Adrenal gland (tissue), 5 donors: ENCODE measurements at regions not wholly inside any gene's neighbourhood (a gene's known extent, or its start where the extent isn't known, plus 50 kb on each side); places are given as distances from the start of the nearest gene placed in this dataset.

ENCODE experiments used
- POLR2A ChIP-seq, 2 donors: fragments of 450-650 bp; IDR thresholded peaks; one replicate each; pipeline ENCODE4 v1.6.1; 2017; ENCODE audit warnings: antibody characterized with exemption in 2 of 2, mild to moderate bottlenecking in 2 of 2, moderate library complexity in 1 of 2
- TF ChIP-seq, protein P1 (sequence below), 6 experiments: fragments of 450-650 bp in 4 of 6; fragments of 200-600 bp in 2 of 6; sonication (generic) in 1 of 6; IDR thresholded peaks; 1 replicate in 5 of 6; 2 replicates in 1 of 6; pipeline versions ENCODE4 v1.5.1 to v1.8.0; 2016 to 2021; ENCODE audit warnings: antibody characterized with exemption in 6 of 6, mild to moderate bottlenecking in 2 of 6, moderate library complexity in 1 of 6
- donor health status: DM: no; HTN: no; CAD: no.

DNA sequence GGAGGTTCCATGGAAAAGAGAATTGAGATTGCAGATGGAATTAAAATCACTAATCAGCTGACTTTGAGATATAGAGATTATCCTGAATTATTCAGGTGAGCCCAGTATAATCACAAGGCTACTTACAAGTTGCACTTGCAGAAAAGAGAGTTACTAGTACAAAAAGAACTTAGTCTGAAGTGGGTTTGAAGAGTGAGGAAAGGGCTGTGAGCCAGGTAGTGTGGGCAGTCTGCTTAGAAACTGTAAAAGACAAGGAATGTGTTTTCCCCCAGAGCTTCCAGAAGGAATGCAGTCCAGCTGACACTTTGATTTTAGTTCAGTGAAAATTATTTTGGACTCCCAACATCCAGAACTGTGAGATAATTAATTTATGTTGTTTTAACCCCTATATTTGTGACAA, 285.4 kb upstream of the GPC6 start:
- TF ChIP-seq, protein P1, sequence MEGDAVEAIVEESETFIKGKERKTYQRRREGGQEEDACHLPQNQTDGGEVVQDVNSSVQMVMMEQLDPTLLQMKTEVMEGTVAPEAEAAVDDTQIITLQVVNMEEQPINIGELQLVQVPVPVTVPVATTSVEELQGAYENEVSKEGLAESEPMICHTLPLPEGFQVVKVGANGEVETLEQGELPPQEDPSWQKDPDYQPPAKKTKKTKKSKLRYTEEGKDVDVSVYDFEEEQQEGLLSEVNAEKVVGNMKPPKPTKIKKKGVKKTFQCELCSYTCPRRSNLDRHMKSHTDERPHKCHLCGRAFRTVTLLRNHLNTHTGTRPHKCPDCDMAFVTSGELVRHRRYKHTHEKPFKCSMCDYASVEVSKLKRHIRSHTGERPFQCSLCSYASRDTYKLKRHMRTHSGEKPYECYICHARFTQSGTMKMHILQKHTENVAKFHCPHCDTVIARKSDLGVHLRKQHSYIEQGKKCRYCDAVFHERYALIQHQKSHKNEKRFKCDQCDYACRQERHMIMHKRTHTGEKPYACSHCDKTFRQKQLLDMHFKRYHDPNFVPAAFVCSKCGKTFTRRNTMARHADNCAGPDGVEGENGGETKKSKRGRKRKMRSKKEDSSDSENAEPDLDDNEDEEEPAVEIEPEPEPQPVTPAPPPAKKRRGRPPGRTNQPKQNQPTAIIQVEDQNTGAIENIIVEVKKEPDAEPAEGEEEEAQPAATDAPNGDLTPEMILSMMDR (IDR thresholded peaks at IDR 0.05) = no peak
- TF ChIP-seq POLR2A (IDR thresholded peaks at IDR 0.05) = no peak
